A673 (cell line): ENCODE measurements at regions not wholly inside any gene's neighbourhood (a gene's known extent, or its start where the extent isn't known, plus 50 kb on each side); places are given as distances from the start of the nearest gene placed in this dataset.

Experiments
- BruUV-seq: library from RNA; stranded (reverse); fragments of 400-500 nt; replicated peaks from 2 replicates; lab custom pipeline; 2021; lab: Mats Ljungman, UMichigan
- CTCF ChIA-PET: fragments of 300-600 bp; sonication (Branson Sonifier 250); formaldehyde crosslinking; loops from one replicate; lab custom pipeline; 2022; ENCODE audit warnings: antibody characterized with exemption; lab: Charles Lee
- POLR2A ChIA-PET: fragments of 300-600 bp; sonication (Branson Sonifier 250); formaldehyde crosslinking; loops from one replicate; lab custom pipeline; 2022; ENCODE audit warnings: antibody characterized with exemption; ENCODE audit not compliant: low non-redundant PET; lab: Charles Lee
- DNase-seq: peaks from one replicate; pipeline ENCODE4 v3.0.0-alpha.2; 2015; ENCODE audit warnings: low spot score
- H3K27ac ChIP-seq: fragments of 200-600 bp; sonication (generic); 2 replicates; pipeline ENCODE4 v1.5.1; 2016; ENCODE audit warnings: mixed run types, low read depth, mild to moderate bottlenecking, mixed read lengths, antibody characterized with exemption, low read length; ENCODE audit not compliant: poor library complexity, severe bottlenecking
- H3K27me3 ChIP-seq: fragments of 200-600 bp; sonication (generic); replicated peaks from 2 replicates; pipeline ENCODE4 v1.6.1; 2017; ENCODE audit warnings: mixed run types, low read depth, mild to moderate bottlenecking, mixed read lengths, antibody characterized with exemption, low read length; ENCODE audit not compliant: insufficient read depth, poor library complexity
- H3K36me3 ChIP-seq: fragments of 200-600 bp; sonication (generic); 2 replicates; pipeline ENCODE4 v1.6.1; 2016; ENCODE audit warnings: mixed run types, mild to moderate bottlenecking, mixed read lengths, antibody characterized with exemption, low read length; ENCODE audit not compliant: insufficient read depth, poor library complexity, severe bottlenecking
- H3K4me1 ChIP-seq: fragments of 200-600 bp; sonication (generic); 2 replicates; pipeline ENCODE4 v1.6.1; 2017; ENCODE audit warnings: mixed run types, mild to moderate bottlenecking, mixed read lengths, antibody characterized with exemption, low read length; ENCODE audit not compliant: insufficient read depth, poor library complexity, severe bottlenecking
- H3K4me3 ChIP-seq: fragments of 200-600 bp; sonication (generic); 2 replicates; pipeline ENCODE4 v1.5.1; 2016; ENCODE audit warnings: low read depth, mixed run types, mild to moderate bottlenecking, mixed read lengths, low read length; ENCODE audit not compliant: poor library complexity, severe bottlenecking
- H3K9me3 ChIP-seq: fragments of 200-600 bp; sonication (generic); 2 replicates; pipeline ENCODE4 v1.6.1; 2016; ENCODE audit warnings: mixed run types, low read depth, mild to moderate bottlenecking, mixed read lengths, antibody characterized with exemption, low read length; ENCODE audit not compliant: poor library complexity, severe bottlenecking
- EZH2 ChIP-seq: fragments of 200-600 bp; sonication (generic); IDR thresholded peaks from 2 replicates; pipeline ENCODE4 v1.6.1; 2017; ENCODE audit warnings: borderline replicate concordance, low read depth, mild to moderate bottlenecking, mixed read lengths, antibody characterized with exemption, low read length; ENCODE audit not compliant: poor library complexity, severe bottlenecking
- intact Hi-C: fragments of 100-400 bp; cut with micrococcal nuclease; formaldehyde crosslinking; loops from one replicate; pipeline ENCODE4 v1.10.0; 2022; ENCODE audit not compliant: unreplicated experiment
- TF ChIP-seq, protein P1 (sequence below): fragments of 300-800, 200-600 bp; sonication (generic); conservative IDR thresholded peaks from 2 replicates; pipeline ENCODE4 v1.5.1; 2017; ENCODE audit warnings: low read depth, mild to moderate bottlenecking, antibody characterized with exemption, low read length, moderate library complexity, mixed read lengths

DNA sequence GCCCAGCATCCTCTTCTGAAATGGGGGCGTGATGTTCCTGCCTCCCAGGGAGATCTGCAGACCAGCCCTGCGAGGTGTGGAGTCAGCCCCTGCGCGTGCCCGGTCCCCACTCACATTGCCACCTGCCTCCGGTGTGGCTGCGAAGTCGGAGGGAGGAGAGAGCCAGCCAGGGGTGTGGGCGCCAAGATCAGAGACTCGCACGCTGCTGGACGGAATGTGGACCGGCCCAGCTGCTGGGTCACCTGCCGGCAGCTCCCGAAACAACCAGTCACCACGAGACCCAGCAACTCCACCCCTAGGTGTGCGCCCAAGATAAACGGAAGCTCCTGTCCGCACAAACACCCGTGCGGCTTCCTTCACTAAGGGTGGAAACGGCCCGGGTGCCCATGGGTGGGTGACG lies 51.1 kb upstream of the EGFL7 start:
- POLR2A ChIA-PET: no interaction called here
- no peak for TF ChIP-seq EZH2
- TF ChIP-seq, protein P1, sequence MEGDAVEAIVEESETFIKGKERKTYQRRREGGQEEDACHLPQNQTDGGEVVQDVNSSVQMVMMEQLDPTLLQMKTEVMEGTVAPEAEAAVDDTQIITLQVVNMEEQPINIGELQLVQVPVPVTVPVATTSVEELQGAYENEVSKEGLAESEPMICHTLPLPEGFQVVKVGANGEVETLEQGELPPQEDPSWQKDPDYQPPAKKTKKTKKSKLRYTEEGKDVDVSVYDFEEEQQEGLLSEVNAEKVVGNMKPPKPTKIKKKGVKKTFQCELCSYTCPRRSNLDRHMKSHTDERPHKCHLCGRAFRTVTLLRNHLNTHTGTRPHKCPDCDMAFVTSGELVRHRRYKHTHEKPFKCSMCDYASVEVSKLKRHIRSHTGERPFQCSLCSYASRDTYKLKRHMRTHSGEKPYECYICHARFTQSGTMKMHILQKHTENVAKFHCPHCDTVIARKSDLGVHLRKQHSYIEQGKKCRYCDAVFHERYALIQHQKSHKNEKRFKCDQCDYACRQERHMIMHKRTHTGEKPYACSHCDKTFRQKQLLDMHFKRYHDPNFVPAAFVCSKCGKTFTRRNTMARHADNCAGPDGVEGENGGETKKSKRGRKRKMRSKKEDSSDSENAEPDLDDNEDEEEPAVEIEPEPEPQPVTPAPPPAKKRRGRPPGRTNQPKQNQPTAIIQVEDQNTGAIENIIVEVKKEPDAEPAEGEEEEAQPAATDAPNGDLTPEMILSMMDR: no peak
- no peak for DNase-seq
- CTCF ChIA-PET: interaction anchor here (0.6 kb wide), 1 partner anchor 167 kb away, joined by 3 read pairs; no protein-coding TSS in a partner anchor
- Histone ChIP-seq H3K27me3 (no peaks in the 10 kb centered on the region), H3K27ac (no peak overlapping the region), H3K4me1 (peaks cover 7% of the 10 kb centered on the region), H3K4me3 (no peak overlapping the region), H3K9me3 (no peaks in the 10 kb centered on the region), H3K36me3 (no peaks in the 10 kb centered on the region)
- intact Hi-C loops: no loop called here
- no TSS peak for BruUV-seq

DNA sequence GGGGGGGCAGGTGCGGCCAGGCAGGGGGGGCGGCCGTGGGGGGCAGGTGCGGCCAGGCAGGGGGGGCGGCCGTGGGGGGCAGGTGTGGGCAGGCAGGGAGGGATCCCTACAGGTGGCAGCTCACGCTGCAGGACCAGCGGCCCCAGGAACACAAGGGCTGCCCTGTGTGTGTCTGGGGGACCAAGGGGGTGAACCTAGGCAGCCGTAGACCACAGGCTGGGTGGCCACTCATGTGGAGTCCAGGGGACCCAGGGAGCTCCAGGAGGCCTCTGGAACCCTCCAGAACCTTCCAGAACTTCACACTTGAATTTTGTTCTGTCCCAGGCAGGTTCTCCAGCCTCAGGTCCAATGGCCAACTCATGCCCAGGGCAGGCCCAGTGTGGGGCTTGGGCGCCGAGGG lies 51.6 kb upstream of the EGFL7 start:
- no peak for TF ChIP-seq EZH2
- TF ChIP-seq, protein P1: no peak
- ChIA-PET POLR2A (no interaction called here), CTCF (interaction anchor here (0.6 kb wide), 1 partner anchor 167 kb away, joined by 3 read pairs; no protein-coding TSS in a partner anchor)
- H3K9me3 ChIP-seq: no peaks in the 10 kb centered on the region
- H3K27me3 ChIP-seq: no peaks in the 10 kb centered on the region
- H3K4me1 ChIP-seq: peaks cover 7% of the 10 kb centered on the region
- H3K4me3 ChIP-seq: no peak overlapping the region
- no peak for DNase-seq
- H3K27ac ChIP-seq: no peak overlapping the region
- no TSS peak for BruUV-seq
- no peaks in the 10 kb centered on the region for H3K36me3 ChIP-seq
- intact Hi-C loops: no loop called here

DNA sequence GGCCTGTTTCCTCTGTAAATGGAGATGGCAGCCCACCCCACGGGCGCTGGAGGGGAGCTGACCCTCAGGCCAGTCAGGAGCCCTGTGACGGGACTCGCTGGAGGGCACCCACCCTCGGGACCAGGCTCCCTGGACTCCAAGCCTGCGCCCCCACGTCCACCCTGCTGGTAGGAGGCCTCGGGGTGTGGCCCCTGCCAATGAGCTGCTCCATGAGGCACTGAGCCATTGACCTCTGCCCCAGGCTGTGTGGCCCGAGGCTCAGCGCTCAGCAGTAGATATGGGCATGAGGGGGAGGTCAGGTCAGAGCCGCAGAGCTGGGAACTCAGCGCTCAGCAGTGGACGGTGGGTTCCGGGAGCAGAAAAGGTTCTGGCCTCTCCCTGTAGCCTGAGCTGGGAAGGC lies 52.3 kb upstream of the EGFL7 start:
- no peak for TF ChIP-seq EZH2
- TF ChIP-seq, protein P1: no peak
- no peak for DNase-seq
- Histone ChIP-seq H3K4me3 (no peak overlapping the region), H3K9me3 (no peaks in the 10 kb centered on the region), H3K36me3 (no peaks in the 10 kb centered on the region), H3K27ac (no peak overlapping the region), H3K27me3 (no peaks in the 10 kb centered on the region), H3K4me1 (peaks cover 7% of the 10 kb centered on the region)
- POLR2A ChIA-PET: no interaction called here
- CTCF ChIA-PET: interaction anchor here (0.7 kb wide), 1 partner anchor 340 kb away, joined by 3 read pairs; no protein-coding TSS in a partner anchor
- intact Hi-C loops: no loop called here
- no TSS peak for BruUV-seq
